ENCODE measurements at regions not wholly inside any gene's neighbourhood (a gene's known extent, or its start where the extent isn't known, plus 50 kb on each side); places are given as distances from the start of the nearest gene placed in this dataset.
"Not testable (repeated sequence)": the region's sequence is repeated elsewhere in the genome, so short reads cannot be mapped to it uniquely, and the experiment has no call there.

DNA sequence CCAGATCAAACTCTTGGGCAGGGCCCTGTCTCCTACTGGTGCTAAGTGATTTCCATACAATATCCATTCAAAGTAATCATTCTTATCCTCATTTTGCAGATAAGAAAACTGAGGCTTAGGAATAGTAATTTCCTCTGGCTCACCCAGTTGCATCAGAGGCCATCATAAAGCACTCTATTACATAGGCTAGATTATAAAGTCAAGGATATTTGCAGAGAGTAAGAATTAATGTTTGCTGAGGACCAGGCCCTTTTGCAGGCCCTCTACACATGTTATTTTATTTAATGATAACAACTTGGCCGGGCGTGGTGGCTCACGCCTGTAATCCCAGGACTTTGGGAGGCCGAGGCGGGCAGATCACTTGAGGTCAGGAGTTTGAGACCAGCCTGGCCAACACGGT is 316.8 kb downstream of the ZNF674 start (continued):
- TF ChIP-seq NPAS2 (CRISPR knock-in tag; IDR thresholded peaks at IDR 0.05; ENCODE audit: borderline replicate concordance) = no peak

DNA sequence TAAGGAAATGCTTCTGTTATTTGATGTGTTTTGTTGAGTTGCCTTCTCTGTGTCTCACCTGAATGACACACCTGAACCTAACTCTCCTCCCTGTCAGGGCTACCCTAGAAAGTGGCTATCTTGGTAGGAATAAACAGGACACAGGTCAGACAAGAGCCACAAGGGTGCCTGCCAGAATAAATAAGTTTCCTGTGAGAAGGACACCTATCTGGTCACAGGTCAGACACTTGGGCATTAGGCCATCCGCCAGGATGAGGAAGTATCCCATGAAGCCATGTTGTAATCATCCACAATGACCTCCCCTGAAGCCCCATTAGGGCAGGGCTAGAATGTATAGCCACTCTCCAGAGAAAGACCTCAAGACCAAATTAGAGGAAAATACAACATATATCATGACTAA is 318.8 kb downstream of the ZNF674 start:
- no peak for DNase-seq (ENCODE audit: low spot score)
- Histone ChIP-seq H3K36me3 (replicated peaks in 1 of 2; ENCODE audit: control insufficient read depth in 1 of 2, insufficient read depth in 2 of 2, low read length in 2 of 2) (no peaks in the 10 kb centered on the region), H3K4me2 (ENCODE audit: low read depth, low read length) (no peak overlapping the region), H3K27ac (ENCODE audit: extremely low read length, insufficient read depth, low read length) (no peak overlapping the region), H3K4me3 (replicated peaks in 1 of 3; ENCODE audit: insufficient read depth in 1 of 3, low read depth in 2 of 3, low read length in 3 of 3) (no peak overlapping the region), H3K79me2 (ENCODE audit: insufficient read depth, low read length) (no peaks in the 10 kb centered on the region), H2AFZ (ENCODE audit: low read length) (no peak overlapping the region), H3K9ac (ENCODE audit: insufficient read depth, low read depth, low read length) (no peak overlapping the region), H3K27me3 (ENCODE audit: control insufficient read depth in 1 of 2, insufficient read depth in 2 of 2, low read length in 2 of 2) (no peaks in the 10 kb centered on the region), H3K4me1 (ENCODE audit: insufficient read depth, low read length) (peaks cover 5% of the 10 kb centered on the region; the same call in 1 of the 2 replicates), H3K9me3 (ENCODE audit: low read length) (no peaks in the 10 kb centered on the region), H4K20me1 (ENCODE audit: insufficient read depth, low read length) (no peaks in the 10 kb centered on the region)
- intact Hi-C loops (cut with micrococcal nuclease; ENCODE audit: unreplicated experiment) = no loop called here
- no peak for ATAC-seq
- ChIA-PET CTCF (ENCODE audit: low intra/inter-chr PET ratio, low total read pairs) (no interaction called here), POLR2A (no interaction called here)
- no peak for TF ChIP-seq SIX1 (CRISPR knock-in tag; IDR thresholded peaks at IDR 0.05; ENCODE audit: borderline replicate concordance)
- TF ChIP-seq, protein P1, sequence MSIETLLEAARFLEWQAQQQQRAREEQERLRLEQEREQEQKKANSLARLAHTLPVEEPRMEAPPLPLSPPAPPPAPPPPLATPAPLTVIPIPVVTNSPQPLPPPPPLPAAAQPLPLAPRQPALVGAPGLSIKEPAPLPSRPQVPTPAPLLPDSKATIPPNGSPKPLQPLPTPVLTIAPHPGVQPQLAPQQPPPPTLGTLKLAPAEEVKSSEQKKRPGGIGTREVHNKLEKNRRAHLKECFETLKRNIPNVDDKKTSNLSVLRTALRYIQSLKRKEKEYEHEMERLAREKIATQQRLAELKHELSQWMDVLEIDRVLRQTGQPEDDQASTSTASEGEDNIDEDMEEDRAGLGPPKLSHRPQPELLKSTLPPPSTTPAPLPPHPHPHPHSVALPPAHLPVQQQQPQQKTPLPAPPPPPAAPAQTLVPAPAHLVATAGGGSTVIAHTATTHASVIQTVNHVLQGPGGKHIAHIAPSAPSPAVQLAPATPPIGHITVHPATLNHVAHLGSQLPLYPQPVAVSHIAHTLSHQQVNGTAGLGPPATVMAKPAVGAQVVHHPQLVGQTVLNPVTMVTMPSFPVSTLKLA (IDR thresholded peaks at IDR 0.05) = no peak
- TF ChIP-seq, protein P2, sequence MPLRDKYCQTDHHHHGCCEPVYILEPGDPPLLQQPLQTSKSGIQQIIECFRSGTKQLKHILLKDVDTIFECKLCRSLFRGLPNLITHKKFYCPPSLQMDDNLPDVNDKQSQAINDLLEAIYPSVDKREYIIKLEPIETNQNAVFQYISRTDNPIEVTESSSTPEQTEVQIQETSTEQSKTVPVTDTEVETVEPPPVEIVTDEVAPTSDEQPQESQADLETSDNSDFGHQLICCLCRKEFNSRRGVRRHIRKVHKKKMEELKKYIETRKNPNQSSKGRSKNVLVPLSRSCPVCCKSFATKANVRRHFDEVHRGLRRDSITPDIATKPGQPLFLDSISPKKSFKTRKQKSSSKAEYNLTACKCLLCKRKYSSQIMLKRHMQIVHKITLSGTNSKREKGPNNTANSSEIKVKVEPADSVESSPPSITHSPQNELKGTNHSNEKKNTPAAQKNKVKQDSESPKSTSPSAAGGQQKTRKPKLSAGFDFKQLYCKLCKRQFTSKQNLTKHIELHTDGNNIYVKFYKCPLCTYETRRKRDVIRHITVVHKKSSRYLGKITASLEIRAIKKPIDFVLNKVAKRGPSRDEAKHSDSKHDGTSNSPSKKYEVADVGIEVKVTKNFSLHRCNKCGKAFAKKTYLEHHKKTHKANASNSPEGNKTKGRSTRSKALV (CRISPR knock-in tag; IDR thresholded peaks at IDR 0.05) = no peak
- no peak for TF ChIP-seq KDM4B (CRISPR knock-in tag; IDR thresholded peaks at IDR 0.05)
- no peak for TF ChIP-seq SYNCRIP (IDR thresholded peaks at IDR 0.05; ENCODE audit: insufficient read depth, low read depth, low read length)
- BruUV-seq (replicated peaks) = no TSS peak
- 80% methylated on average over 1 of the region's 1 CpG for WGBS (ENCODE audit: low lambda C conversion rate)
- FAIRE-seq = no peak
- in situ Hi-C loops (cut with HindIII; ENCODE audit: extremely low pct_ligation_motif_present, low pct_unique_long_range_greater_than_20kb) = no loop called here

DNA sequence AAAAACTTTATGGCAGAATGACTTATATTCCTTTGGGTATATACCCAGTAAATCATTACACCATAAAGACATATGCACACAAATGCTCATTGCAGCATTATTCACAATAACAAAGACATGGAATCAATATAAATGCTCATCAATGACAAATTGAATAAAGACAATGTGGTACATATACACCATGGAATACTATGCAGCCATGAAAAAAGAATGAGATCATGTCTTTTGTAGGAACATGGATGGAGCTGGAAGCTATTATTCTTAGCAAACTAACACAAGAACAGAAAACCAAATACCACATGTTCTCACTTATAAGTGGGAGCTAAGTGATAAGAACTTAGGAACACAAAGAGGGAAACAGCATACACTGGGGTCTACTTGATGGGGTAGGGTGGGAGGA is 321.7 kb downstream of the ZNF674 start:
- DNase-seq (ENCODE audit: low spot score); H3K36me3 ChIP-seq (replicated peaks in 1 of 2; ENCODE audit: control insufficient read depth in 1 of 2, insufficient read depth in 2 of 2, low read length in 2 of 2); H3K9ac ChIP-seq (ENCODE audit: insufficient read depth, low read depth, low read length); BruUV-seq (replicated peaks); H3K4me3 ChIP-seq (replicated peaks in 1 of 3; ENCODE audit: insufficient read depth in 1 of 3, low read depth in 2 of 3, low read length in 3 of 3); H3K79me2 ChIP-seq (ENCODE audit: insufficient read depth, low read length); ATAC-seq; H3K9me3 ChIP-seq (ENCODE audit: low read length); H4K20me1 ChIP-seq (ENCODE audit: insufficient read depth, low read length); CTCF ChIA-PET (ENCODE audit: low intra/inter-chr PET ratio, low total read pairs); in situ Hi-C loops (cut with HindIII; ENCODE audit: extremely low pct_ligation_motif_present, low pct_unique_long_range_greater_than_20kb); H3K27me3 ChIP-seq (ENCODE audit: control insufficient read depth in 1 of 2, insufficient read depth in 2 of 2, low read length in 2 of 2); FAIRE-seq; H2AFZ ChIP-seq (ENCODE audit: low read length); intact Hi-C loops (cut with micrococcal nuclease; ENCODE audit: unreplicated experiment); H3K4me2 ChIP-seq (ENCODE audit: low read depth, low read length); POLR2A ChIA-PET; H3K27ac ChIP-seq (ENCODE audit: extremely low read length, insufficient read depth, low read length): not testable (repeated sequence)
- peaks cover 19% of the 10 kb centered on the region for H3K4me1 ChIP-seq (ENCODE audit: insufficient read depth, low read length)
